ENCODE measurements at regions not wholly inside any gene's neighbourhood (a gene's known extent, or its start where the extent isn't known, plus 50 kb on each side); places are given as distances from the start of the nearest gene placed in this dataset.

DNA sequence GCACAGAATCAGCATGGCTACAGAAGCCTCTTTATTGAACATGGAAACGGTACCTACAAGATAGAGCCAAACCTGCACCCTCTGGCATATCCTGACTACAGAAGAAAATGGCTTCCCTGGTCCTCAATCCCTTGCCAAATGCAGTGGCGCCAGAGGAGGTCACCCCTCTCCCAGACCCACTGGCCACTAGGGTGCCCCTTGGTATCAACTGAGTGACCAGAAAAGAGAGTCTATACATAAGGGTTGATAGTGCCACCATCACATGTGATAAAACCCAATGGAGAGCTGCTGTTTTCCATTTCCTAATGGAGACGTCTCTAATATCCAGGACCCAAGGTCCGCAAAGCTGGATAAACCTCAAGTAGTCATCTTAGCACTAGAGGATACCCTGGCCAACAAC, 52.7 kb upstream of the ALK start:
- Histone ChIP-seq H3K27me3 (replicated peaks) (0 out of 2 replicates have a peak, but pooled peaks cover 2% of the 10 kb centered on the region), H3K4me3 (no peak overlapping the region), H3K27ac (no peak overlapping the region), H3K36me3 (no peaks in the 10 kb centered on the region), H3K4me1 (replicated peaks) (no peaks in the 10 kb centered on the region), H3K9me3 (replicated peaks) (no peaks in the 10 kb centered on the region; the same call in 1 of the 2 replicates)
- DNase-seq (ENCODE audit: low read depth in 1 of 2, low spot score in 2 of 2): no peak

DNA sequence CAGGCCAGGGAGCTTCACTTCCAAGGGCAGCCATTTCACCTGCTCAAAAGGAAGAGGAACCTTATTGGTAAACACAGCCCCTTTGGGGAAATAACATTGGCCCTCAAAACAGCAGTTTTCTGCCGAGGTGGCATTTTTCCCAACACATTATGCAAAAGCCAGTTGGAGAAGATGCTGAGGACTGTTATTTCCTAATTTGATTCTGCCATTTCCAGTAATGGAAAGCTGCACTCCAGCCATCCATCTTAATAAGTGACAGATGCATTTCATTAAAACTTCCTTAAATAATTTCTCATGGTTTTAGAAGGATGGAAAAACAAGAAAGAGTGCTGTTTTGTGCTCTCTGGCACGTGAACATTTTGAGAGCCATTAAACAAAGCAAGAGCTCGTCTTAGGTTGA, 55.9 kb upstream of the ALK start:
- H3K27me3 ChIP-seq (replicated peaks): 0 out of 2 replicates have a peak, but pooled peaks cover 2% of the 10 kb centered on the region
- no peak overlapping the region for H3K27ac ChIP-seq
- H3K4me1 ChIP-seq (replicated peaks): no peaks in the 10 kb centered on the region
- no peaks in the 10 kb centered on the region for H3K36me3 ChIP-seq
- no peaks in the 10 kb centered on the region; the same call in 1 of the 2 replicates for H3K9me3 ChIP-seq (replicated peaks)
- no peak for DNase-seq (ENCODE audit: low read depth in 1 of 2, low spot score in 2 of 2)
- no peak overlapping the region for H3K4me3 ChIP-seq

DNA sequence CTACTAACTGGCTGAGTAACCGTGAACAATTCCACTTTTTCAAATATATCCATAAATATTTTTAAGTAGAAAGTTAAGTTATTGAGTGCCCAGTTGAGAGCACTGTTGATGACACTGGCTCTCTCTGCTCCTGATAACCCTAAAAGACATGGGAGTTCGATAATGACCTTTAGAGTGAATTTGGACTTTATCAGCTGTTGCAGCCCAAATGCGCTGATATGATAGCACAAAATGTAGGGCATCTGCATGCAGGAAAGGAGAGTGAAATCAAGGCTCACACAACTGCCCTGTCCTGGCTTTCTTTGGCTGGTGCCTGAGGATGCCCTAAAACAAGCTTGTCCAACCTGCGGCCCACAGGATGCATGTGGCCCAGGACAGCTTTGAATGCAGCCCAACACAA, 60.0 kb upstream of the ALK start:
- no peak for DNase-seq (ENCODE audit: low read depth in 1 of 2, low spot score in 2 of 2)
- no peak overlapping the region for H3K27ac ChIP-seq
- no peaks in the 10 kb centered on the region for H3K27me3 ChIP-seq (replicated peaks)
- H3K4me1 ChIP-seq (replicated peaks): no peaks in the 10 kb centered on the region
- no peaks in the 10 kb centered on the region for H3K9me3 ChIP-seq (replicated peaks)
- H3K4me3 ChIP-seq: no peak overlapping the region
- no peaks in the 10 kb centered on the region for H3K36me3 ChIP-seq

DNA sequence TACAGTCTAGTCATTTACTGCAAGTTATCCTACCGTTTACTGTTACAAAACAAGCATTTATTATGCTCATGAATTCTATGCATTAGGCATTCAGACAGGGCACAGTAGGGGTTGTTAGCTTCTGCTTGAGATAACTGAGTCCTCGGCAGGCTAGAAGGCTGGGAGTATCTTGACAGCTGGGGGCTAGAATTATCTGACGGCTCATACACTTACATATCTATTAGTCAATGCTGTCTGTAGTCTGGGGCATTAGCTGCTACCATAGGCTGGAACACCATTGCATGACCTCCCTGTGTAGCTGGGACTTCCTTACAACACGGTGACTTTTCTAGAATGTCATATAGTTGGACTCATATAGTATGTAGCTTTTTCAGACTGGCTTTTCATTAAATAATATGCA, 61.9 kb upstream of the ALK start:
- Histone ChIP-seq H3K9me3 (replicated peaks) (no peaks in the 10 kb centered on the region), H3K4me3 (no peak overlapping the region), H3K27me3 (replicated peaks) (no peaks in the 10 kb centered on the region), H3K36me3 (no peaks in the 10 kb centered on the region), H3K27ac (no peak overlapping the region), H3K4me1 (replicated peaks) (no peaks in the 10 kb centered on the region)
- no peak for DNase-seq (ENCODE audit: low read depth in 1 of 2, low spot score in 2 of 2)

DNA sequence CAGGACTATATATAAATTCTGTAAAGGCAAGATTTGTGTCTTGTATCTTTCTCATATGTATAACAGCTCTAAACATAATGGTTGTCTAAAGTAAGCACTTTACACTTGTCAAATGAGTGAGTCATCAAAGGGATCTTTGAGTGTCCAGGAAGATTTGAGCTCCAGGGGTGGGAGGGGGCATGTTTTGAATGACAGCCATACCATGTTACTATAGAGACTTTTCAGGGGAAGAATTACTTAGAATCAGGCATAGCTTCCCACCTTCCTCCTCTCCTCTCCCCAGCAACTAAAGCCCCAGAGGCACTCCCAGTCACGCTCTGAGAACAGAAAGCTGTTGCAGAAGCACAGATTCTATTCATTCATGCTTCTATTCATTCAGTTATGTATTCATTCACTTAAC, 65.8 kb upstream of the ALK start:
- H3K4me3 ChIP-seq: no peak overlapping the region
- H3K27ac ChIP-seq: no peak overlapping the region
- no peaks in the 10 kb centered on the region for H3K36me3 ChIP-seq
- no peaks in the 10 kb centered on the region for H3K4me1 ChIP-seq (replicated peaks)
- no peaks in the 10 kb centered on the region for H3K9me3 ChIP-seq (replicated peaks)
- H3K27me3 ChIP-seq (replicated peaks): no peaks in the 10 kb centered on the region
- no peak for DNase-seq (ENCODE audit: low read depth in 1 of 2, low spot score in 2 of 2)

DNA sequence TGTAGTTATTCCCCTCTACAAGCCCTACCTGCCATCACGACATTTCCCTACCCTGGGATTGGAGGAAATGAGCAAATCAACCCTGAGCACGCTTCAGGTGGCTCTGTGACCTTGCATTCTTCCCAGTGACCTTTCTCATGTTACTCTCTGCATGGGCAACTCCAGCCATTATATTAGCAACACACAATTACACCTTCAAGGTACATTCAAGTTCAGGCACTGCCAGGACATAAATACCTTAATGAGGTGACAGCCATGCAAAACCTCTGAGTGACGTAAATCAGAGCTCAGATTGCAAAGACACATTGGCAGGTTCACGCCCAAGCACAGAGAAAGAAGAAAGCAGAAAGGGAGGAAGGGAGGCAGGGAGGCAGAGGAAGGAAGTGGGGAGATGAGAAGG, 68.7 kb upstream of the ALK start:
- Histone ChIP-seq H3K4me3 (no peak overlapping the region), H3K27me3 (replicated peaks) (no peaks in the 10 kb centered on the region), H3K27ac (no peak overlapping the region), H3K9me3 (replicated peaks) (no peaks in the 10 kb centered on the region), H3K36me3 (no peaks in the 10 kb centered on the region), H3K4me1 (replicated peaks) (no peaks in the 10 kb centered on the region)
- no peak for DNase-seq (ENCODE audit: low read depth in 1 of 2, low spot score in 2 of 2)

DNA sequence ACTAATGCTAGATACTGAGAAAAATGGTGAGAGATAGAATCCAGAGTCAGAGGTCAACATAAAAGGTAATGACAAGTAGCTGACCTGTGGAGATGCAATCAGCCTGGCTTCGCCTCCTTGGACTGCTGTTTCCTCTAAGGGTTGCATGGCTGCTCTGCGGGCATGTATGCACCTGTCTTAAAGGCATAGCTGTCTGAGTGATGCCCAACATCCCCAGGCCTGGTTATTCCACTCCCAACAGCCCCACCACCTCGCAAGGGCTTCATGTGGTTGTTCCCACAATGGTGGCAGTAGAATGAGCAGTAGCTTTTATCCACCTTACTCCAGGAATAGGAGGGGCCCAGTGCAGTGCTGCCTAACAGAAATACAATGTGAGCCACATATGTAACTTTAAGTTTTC, 69.7 kb upstream of the ALK start:
- Histone ChIP-seq H3K27ac (no peak overlapping the region), H3K36me3 (no peaks in the 10 kb centered on the region), H3K4me3 (no peak overlapping the region), H3K9me3 (replicated peaks) (no peaks in the 10 kb centered on the region), H3K4me1 (replicated peaks) (no peaks in the 10 kb centered on the region), H3K27me3 (replicated peaks) (no peaks in the 10 kb centered on the region)
- no peak for DNase-seq (ENCODE audit: low read depth in 1 of 2, low spot score in 2 of 2)

DNA sequence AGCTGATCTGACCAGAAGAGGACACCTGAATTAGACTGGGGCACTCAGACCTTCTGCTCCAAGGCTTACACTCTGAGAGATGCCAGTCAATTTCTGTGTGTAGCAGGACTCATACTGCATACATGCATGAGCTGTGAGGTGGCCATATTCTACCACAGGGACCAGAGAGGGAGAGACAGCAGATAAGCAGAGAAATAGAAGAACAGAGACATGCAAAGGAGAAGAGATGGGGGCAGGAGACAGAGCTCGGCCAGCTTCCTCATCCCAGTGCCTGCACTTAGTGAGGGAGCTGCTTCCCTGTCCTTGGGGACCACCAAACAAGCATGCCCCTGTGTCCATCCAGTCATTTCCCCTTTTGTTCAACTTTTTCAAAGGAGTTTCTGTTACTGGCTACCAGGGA, 73.9 kb upstream of the ALK start:
- Histone ChIP-seq H3K27me3 (replicated peaks) (0 out of 2 replicates have a peak, but pooled peaks cover 8% of the 10 kb centered on the region), H3K9me3 (replicated peaks) (no peaks in the 10 kb centered on the region), H3K27ac (no peak overlapping the region), H3K4me3 (no peak overlapping the region), H3K4me1 (replicated peaks) (no peaks in the 10 kb centered on the region), H3K36me3 (no peaks in the 10 kb centered on the region)
- DNase-seq (ENCODE audit: low read depth in 1 of 2, low spot score in 2 of 2): no peak

DNA sequence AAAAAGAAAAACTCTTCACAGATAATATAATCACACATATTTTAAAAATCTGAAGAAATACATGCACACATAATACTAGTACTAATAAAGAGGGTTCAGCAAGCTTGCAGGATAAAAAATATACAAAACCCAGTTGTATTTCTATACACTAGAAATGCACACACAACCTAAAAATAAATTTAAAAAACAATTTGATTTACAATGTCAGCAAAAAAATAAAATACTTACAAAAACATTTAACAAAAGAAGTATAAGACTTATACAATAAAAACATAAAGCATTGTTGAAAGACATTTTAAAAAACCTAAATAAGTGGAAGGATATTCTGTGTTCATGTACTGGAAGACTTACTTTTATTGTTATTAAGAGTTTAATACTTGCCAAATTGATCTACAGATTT, 81.7 kb upstream of the ALK start:
- no peak overlapping the region for H3K4me3 ChIP-seq
- H3K27me3 ChIP-seq (replicated peaks): no peaks in the 10 kb centered on the region
- no peak overlapping the region for H3K27ac ChIP-seq
- no peaks in the 10 kb centered on the region for H3K9me3 ChIP-seq (replicated peaks)
- H3K4me1 ChIP-seq (replicated peaks): no peaks in the 10 kb centered on the region
- DNase-seq (ENCODE audit: low read depth in 1 of 2, low spot score in 2 of 2): no peak
- no peaks in the 10 kb centered on the region for H3K36me3 ChIP-seq

DNA sequence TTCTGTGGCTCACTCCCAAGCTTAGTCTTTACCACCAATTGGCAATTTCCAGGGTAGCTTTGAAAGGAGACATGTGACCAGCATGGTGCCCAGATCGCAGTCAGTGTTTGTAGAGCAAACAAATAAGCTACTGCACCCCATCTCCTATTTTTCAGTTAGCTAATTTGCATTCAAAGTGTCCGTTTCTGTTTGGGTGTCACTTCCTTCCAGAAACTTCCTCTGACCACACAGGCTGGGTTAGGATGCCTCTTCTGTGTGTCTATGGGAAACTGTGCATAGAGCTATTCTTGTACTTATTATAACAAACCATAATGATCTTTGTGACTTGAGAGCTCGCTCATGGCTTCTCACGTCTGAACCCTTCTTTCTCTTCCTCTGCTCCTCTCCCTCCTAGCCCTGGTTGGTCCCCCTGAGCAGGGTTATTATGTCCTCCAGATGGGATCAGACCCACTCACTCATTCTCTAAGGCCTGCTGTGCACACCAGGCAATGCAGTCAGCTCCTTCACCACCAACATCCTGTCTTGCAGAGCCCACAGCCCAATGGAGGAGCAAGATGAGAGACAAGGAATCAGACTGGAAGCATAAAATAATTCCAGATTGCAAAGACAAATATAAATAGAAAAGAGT, 101.2 kb upstream of the ALK start:
- H3K36me3 ChIP-seq: no peaks in the 10 kb centered on the region
- H3K4me1 ChIP-seq (replicated peaks): no peaks in the 10 kb centered on the region
- no peak overlapping the region for H3K4me3 ChIP-seq
- H3K27ac ChIP-seq: no peak overlapping the region
- peaks cover 12% of the 10 kb centered on the region for H3K27me3 ChIP-seq (replicated peaks)
- DNase-seq (ENCODE audit: low read depth in 1 of 2, low spot score in 2 of 2): no peak
- no peaks in the 10 kb centered on the region; the same call in 1 of the 2 replicates for H3K9me3 ChIP-seq (replicated peaks)

DNA sequence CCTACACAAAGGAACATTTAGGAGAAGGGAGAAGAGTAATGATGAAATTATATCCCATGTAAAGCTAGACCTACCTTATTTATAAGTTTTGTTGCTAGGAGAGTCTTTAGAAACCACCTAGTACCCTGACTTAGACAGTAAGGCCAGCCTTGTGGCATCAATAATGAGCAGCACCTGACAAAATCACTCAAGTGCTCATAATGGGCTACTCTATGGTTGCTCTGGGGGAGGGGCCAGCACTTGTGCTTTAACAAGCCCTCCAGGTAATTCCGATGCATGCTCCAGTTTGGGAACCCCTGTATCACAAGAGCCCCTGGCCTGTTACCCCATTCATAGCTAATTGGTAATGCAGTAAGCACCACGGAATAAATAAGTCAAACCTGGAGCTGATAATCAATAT, 102.9 kb upstream of the ALK start:
- Histone ChIP-seq H3K27ac (no peak overlapping the region), H3K36me3 (no peaks in the 10 kb centered on the region), H3K9me3 (replicated peaks) (no peaks in the 10 kb centered on the region; the same call in 1 of the 2 replicates), H3K27me3 (replicated peaks) (peaks cover 3% of the 10 kb centered on the region; the same call in 1 of the 2 replicates), H3K4me1 (replicated peaks) (no peaks in the 10 kb centered on the region), H3K4me3 (no peak overlapping the region)
- no peak for DNase-seq (ENCODE audit: low read depth in 1 of 2, low spot score in 2 of 2)

DNA sequence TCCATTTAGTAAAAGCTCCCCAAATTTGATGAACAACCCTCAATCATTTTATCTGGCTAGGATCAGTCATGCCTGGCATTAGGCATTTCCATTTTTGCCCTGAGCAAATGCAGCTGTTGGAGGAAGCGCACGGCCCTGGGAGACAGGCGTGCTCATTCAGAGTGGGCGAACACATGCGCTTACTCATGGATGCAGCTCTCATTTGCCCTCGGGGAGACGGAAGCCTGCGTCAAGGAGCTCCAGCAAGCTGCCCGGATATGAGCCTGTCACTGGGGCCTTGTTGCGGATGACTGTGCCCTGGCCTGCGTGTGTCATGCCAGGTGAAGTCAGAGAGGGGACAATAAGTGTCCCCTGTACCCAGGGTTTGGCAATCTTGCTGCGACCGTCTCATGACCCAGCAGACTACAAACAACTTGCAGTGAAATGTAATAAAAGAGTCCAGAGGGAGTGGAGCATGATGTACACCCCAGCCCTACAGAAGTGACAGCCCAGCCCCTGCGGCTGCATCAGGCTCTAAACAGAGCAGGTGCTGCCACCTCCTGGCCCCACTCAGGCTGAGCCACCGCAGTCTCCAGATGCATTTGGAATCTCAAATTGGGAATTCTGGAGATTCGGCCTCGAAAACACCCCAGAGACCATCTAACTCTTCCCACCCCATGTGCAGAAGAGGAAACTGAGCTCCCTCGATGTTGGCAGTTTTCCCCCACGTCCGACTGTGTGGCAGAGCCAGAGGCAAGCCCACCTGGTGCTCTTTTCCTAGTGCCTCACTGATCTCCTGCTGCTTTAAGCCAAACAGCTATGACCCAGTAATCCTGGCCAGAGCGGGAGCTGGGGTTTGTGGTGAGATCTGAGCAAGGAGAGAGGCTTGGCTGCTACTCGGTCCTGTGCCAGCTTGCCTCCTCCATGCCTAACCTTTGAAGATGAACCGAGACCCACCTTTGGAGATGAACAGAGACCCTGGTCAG, 105.0 kb upstream of the ALK start:
- Histone ChIP-seq H3K4me1 (replicated peaks) (no peaks in the 10 kb centered on the region), H3K4me3 (no peak overlapping the region), H3K36me3 (no peaks in the 10 kb centered on the region)

DNA sequence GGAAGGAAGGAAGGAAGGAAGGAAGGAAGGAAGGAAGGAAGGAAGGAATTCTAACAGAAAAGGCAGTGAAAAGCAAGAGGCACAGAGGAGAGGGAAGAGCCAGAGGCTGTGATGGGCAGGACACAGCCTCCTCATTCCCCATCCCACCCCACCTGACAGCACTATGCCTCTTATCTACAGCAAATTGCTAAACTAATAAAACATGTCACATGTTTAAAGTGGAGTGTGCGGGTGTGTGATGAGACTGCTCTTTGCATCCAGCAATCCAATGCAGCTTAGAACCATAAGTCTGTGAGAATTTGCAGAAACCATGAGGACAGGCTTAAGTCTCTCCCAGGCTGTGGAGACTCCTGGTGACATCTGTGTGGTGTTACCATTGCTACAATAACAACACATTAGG, 108.4 kb upstream of the ALK start:
- H3K36me3 ChIP-seq: no peaks in the 10 kb centered on the region
- H3K9me3 ChIP-seq (replicated peaks): no peaks in the 10 kb centered on the region; the same call in 1 of the 2 replicates
- H3K4me1 ChIP-seq (replicated peaks): no peaks in the 10 kb centered on the region
- H3K27me3 ChIP-seq (replicated peaks): no peaks in the 10 kb centered on the region
- no peak overlapping the region for H3K4me3 ChIP-seq
- no peak overlapping the region for H3K27ac ChIP-seq
- no peak for DNase-seq (ENCODE audit: low read depth in 1 of 2, low spot score in 2 of 2)

More for the DNA sequence above, 105.0 kb upstream of the ALK start:
- Histone ChIP-seq H3K27ac (no peak overlapping the region), H3K9me3 (replicated peaks) (no peaks in the 10 kb centered on the region; the same call in 1 of the 2 replicates), H3K27me3 (replicated peaks) (no peaks in the 10 kb centered on the region; the same call in 1 of the 2 replicates)
- DNase-seq (ENCODE audit: low read depth in 1 of 2, low spot score in 2 of 2): peak in 1 of 2 experiments; percentile 14

DNA sequence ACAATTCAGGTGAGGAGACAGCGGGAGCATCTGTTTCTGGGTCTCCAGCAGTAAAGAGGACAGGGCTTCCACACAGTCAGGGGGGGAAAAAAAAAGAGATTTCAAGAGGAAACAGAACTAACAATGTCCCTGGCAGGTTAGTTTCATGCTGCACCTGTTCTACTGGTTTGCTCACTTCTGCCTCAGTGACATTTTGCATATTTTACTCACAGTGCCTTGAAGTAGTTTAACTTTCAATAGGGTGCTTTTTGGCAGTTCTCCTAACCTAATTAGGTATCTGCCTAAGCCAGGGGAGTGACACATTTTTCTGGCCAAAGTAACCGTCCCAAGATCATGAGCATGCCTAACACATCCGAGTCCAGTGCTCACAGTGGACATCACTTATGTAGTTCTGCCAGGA, 109.0 kb upstream of the ALK start:
- DNase-seq (ENCODE audit: low read depth in 1 of 2, low spot score in 2 of 2): no peak
- Histone ChIP-seq H3K4me3 (no peak overlapping the region), H3K36me3 (no peaks in the 10 kb centered on the region), H3K4me1 (replicated peaks) (no peaks in the 10 kb centered on the region), H3K27me3 (replicated peaks) (no peaks in the 10 kb centered on the region), H3K9me3 (replicated peaks) (no peaks in the 10 kb centered on the region; the same call in 1 of the 2 replicates), H3K27ac (no peak overlapping the region)

Data from SJSA1 (cell line).